Peyer's patch (tissue), 4 donors: ENCODE measurements at regions not wholly inside any gene's neighbourhood (a gene's known extent, or its start where the extent isn't known, plus 50 kb on each side); places are given as distances from the start of the nearest gene placed in this dataset.

ENCODE experiments used
- POLR2A ChIP-seq, 2 donors: fragments of 450-650 bp; IDR thresholded peaks; one replicate each; pipeline ENCODE4 v1.5.1; 2017; ENCODE audit warnings: antibody characterized with exemption in 2 of 2, mild to moderate bottlenecking in 2 of 2, moderate library complexity in 2 of 2
- TF ChIP-seq, protein P1 (sequence below), 6 experiments: fragments of 450-650 bp in 4 of 6; fragments of 200-600 bp in 2 of 6; sonication (generic) in 1 of 6; IDR thresholded peaks; one replicate each; pipeline ENCODE4 v1.5.1; 2017 to 2019; ENCODE audit warnings: antibody characterized with exemption in 6 of 6, mild to moderate bottlenecking in 3 of 6, moderate library complexity in 1 of 6

DNA sequence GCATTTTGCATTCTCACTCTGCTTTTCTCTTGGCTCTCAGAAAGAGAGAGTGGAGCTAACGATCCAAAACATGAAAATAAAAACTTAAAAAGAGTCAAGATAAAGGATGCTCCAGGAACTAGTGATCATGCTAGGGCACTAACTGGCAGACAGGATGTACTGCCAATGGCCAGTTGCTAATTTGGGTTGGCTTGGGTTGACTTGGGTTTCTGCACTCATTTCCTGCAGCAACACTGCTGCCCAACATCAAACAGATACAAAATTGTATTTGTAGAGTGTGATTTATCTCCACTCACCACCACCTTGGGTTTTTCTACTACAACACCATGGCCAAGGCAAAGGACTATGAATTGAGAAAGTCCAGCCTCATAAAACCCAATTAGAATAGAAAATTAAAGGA lies 662.3 kb upstream of the PTBP2 start:
- TF ChIP-seq, protein P1, sequence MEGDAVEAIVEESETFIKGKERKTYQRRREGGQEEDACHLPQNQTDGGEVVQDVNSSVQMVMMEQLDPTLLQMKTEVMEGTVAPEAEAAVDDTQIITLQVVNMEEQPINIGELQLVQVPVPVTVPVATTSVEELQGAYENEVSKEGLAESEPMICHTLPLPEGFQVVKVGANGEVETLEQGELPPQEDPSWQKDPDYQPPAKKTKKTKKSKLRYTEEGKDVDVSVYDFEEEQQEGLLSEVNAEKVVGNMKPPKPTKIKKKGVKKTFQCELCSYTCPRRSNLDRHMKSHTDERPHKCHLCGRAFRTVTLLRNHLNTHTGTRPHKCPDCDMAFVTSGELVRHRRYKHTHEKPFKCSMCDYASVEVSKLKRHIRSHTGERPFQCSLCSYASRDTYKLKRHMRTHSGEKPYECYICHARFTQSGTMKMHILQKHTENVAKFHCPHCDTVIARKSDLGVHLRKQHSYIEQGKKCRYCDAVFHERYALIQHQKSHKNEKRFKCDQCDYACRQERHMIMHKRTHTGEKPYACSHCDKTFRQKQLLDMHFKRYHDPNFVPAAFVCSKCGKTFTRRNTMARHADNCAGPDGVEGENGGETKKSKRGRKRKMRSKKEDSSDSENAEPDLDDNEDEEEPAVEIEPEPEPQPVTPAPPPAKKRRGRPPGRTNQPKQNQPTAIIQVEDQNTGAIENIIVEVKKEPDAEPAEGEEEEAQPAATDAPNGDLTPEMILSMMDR (IDR thresholded peaks at IDR 0.05): no peak
- TF ChIP-seq POLR2A (IDR thresholded peaks at IDR 0.05): no peak
